ENCODE measurements at regions not wholly inside any gene's neighbourhood (a gene's known extent, or its start where the extent isn't known, plus 50 kb on each side); places are given as distances from the start of the nearest gene placed in this dataset.

- CTCF ChIA-PET: interaction anchor here in 1 of 2 donors (0.5 kb wide), 1 partner anchor 1600 kb away, joined by 4 read pairs; no protein-coding TSS in a partner anchor
- DNase-seq (no peak), ATAC-seq (replicated peaks in 1 of 4) (no peak)
- Histone ChIP-seq H3K27ac (ENCODE audit: low read length) (no peak overlapping the region), H3K36me3 (ENCODE audit: control insufficient read depth in 2 of 2, extremely low read depth in 1 of 2, insufficient read depth in 1 of 2, low read length in 1 of 2) (no peaks in the 10 kb centered on the region), H3K4me1 (ENCODE audit: control insufficient read depth in 1 of 2, extremely low read depth in 1 of 2, insufficient read depth in 2 of 2, low read length in 2 of 2) (no peaks in the 10 kb centered on the region), H3K4me3 (ENCODE audit: control insufficient read depth in 1 of 2, extremely low read depth in 1 of 2, low read length in 1 of 2) (no peak overlapping the region), H3K27me3 (replicated peaks in 1 of 2; ENCODE audit: control insufficient read depth in 2 of 2, extremely low read depth in 1 of 2, insufficient read depth in 2 of 2, low read length in 1 of 2) (no peaks in the 10 kb centered on the region), H3K9me3 (no peaks in the 10 kb centered on the region)
- no CpG with 5 or more reads among the region's 1 CpG for WGBS (ENCODE audit: insufficient coverage)
- H3K9me3 Mint-ChIP-seq: peaks cover 0 to 26% (median 6%) of the 10 kb centered on the region in 3 donors
- no peaks in the 10 kb centered on the region for H3K27me3 Mint-ChIP-seq
- H3K27ac Mint-ChIP-seq: no peak overlapping the region
- POLR2A ChIA-PET: no interaction called here
- H3K4me3 Mint-ChIP-seq: no peak overlapping the region
- no peaks in the 10 kb centered on the region for H3K4me1 Mint-ChIP-seq
- H3K36me3 Mint-ChIP-seq: no peaks in the 10 kb centered on the region
Observed at GRCh38 chr4:180189666-180190065, 2053.5 kb upstream of the TENM3 start.

GRCh38 chr4:180190382-180190781 is 2052.8 kb upstream of the TENM3 start:
- no peak for ATAC-seq (replicated peaks in 1 of 4)
- H3K4me1 ChIP-seq (ENCODE audit: control insufficient read depth in 1 of 2, extremely low read depth in 1 of 2, insufficient read depth in 2 of 2, low read length in 2 of 2): no peaks in the 10 kb centered on the region
- no peak for DNase-seq
- ChIA-PET POLR2A (no interaction called here), CTCF (no interaction called here)
- Mint-ChIP-seq H3K27ac (no peak overlapping the region), H3K4me1 (no peaks in the 10 kb centered on the region), H3K27me3 (no peaks in the 10 kb centered on the region), H3K9me3 (peaks cover 0 to 26% (median 6%) of the 10 kb centered on the region in 3 donors), H3K36me3 (no peaks in the 10 kb centered on the region), H3K4me3 (no peak overlapping the region)
- H3K27ac ChIP-seq (ENCODE audit: low read length): no peak overlapping the region
- no peaks in the 10 kb centered on the region for H3K27me3 ChIP-seq (replicated peaks in 1 of 2; ENCODE audit: control insufficient read depth in 2 of 2, extremely low read depth in 1 of 2, insufficient read depth in 2 of 2, low read length in 1 of 2)
- no peak overlapping the region for H3K4me3 ChIP-seq (ENCODE audit: control insufficient read depth in 1 of 2, extremely low read depth in 1 of 2, low read length in 1 of 2)
- H3K9me3 ChIP-seq: no peaks in the 10 kb centered on the region
- no CpG with 5 or more reads among the region's 2 CpGs for WGBS (ENCODE audit: insufficient coverage)
- H3K36me3 ChIP-seq (ENCODE audit: control insufficient read depth in 2 of 2, extremely low read depth in 1 of 2, insufficient read depth in 1 of 2, low read length in 1 of 2): no peaks in the 10 kb centered on the region

DNA sequence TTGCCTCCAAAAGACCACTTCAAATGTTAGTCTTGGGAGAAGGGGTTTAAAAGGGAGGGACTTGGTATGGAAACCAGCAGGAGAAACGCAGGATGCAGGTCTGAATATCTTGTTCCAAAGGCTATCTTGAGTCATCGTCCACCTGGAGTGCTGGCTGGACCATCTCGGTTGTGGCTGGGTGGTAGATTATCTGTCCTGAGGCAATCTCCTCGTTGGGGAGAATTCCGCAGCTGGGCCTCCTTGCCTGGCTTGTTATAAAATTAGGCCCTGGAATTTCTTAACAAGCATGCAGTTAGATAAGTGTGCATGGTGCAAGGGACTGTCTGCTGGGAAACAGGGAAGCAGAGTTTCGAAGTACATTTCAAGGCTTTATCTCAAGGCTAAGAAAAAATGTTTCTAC is 2045.7 kb upstream of the TENM3 start:
- no peak overlapping the region for H3K27ac ChIP-seq (ENCODE audit: low read length)
- H3K27me3 ChIP-seq (replicated peaks in 1 of 2; ENCODE audit: control insufficient read depth in 2 of 2, extremely low read depth in 1 of 2, insufficient read depth in 2 of 2, low read length in 1 of 2): no peaks in the 10 kb centered on the region
- H3K27me3 Mint-ChIP-seq: no peaks in the 10 kb centered on the region
- H3K4me3 Mint-ChIP-seq: no peak overlapping the region
- POLR2A ChIA-PET: no interaction called here
- WGBS (ENCODE audit: insufficient coverage): 70% methylated on average over 5 of the region's 6 CpGs
- no peaks in the 10 kb centered on the region for H3K9me3 ChIP-seq
- no peaks in the 10 kb centered on the region for H3K4me1 ChIP-seq (ENCODE audit: control insufficient read depth in 1 of 2, extremely low read depth in 1 of 2, insufficient read depth in 2 of 2, low read length in 2 of 2)
- no peaks in the 10 kb centered on the region for H3K36me3 ChIP-seq (ENCODE audit: control insufficient read depth in 2 of 2, extremely low read depth in 1 of 2, insufficient read depth in 1 of 2, low read length in 1 of 2)
- DNase-seq (no peak), ATAC-seq (replicated peaks in 1 of 4) (no peak)
- no peaks in the 10 kb centered on the region for H3K36me3 Mint-ChIP-seq
- H3K4me3 ChIP-seq (ENCODE audit: control insufficient read depth in 1 of 2, extremely low read depth in 1 of 2, low read length in 1 of 2): no peak overlapping the region
- H3K27ac Mint-ChIP-seq: no peak overlapping the region
- H3K9me3 Mint-ChIP-seq: peaks cover 0 to 7% (median 0%) of the 10 kb centered on the region in 3 donors
- H3K4me1 Mint-ChIP-seq: no peaks in the 10 kb centered on the region
- CTCF ChIA-PET: no interaction called here

DNA sequence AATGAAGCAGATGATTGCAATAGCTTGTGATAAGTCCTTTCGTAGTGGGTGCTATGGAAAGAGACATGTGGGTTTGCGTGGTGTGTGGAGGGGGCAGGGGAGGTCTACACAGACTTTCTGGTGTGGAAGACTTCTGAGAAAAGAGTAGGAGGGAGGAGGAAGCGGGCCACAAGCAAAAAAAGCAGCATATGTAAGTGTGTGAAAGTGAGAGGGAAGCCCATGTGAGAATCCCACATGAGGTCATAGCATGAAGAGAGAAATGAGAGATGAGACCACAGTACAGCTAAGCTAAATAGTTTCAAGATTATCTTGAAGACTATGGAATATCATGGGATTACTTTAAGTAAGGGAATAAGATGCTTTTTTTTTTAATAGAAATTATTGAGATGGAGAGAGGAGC is 2039.9 kb upstream of the TENM3 start:
- POLR2A ChIA-PET: no interaction called here
- H3K4me3 Mint-ChIP-seq: no peak overlapping the region
- no peaks in the 10 kb centered on the region for H3K27me3 ChIP-seq (replicated peaks in 1 of 2; ENCODE audit: control insufficient read depth in 2 of 2, extremely low read depth in 1 of 2, insufficient read depth in 2 of 2, low read length in 1 of 2)
- no peaks in the 10 kb centered on the region for H3K4me1 Mint-ChIP-seq
- H3K4me1 ChIP-seq (ENCODE audit: control insufficient read depth in 1 of 2, extremely low read depth in 1 of 2, insufficient read depth in 2 of 2, low read length in 2 of 2): no peaks in the 10 kb centered on the region
- H3K36me3 ChIP-seq (ENCODE audit: control insufficient read depth in 2 of 2, extremely low read depth in 1 of 2, insufficient read depth in 1 of 2, low read length in 1 of 2): no peaks in the 10 kb centered on the region
- CTCF ChIA-PET: no interaction called here
- no peaks in the 10 kb centered on the region for H3K36me3 Mint-ChIP-seq
- no peak for DNase-seq
- no peaks in the 10 kb centered on the region for H3K9me3 ChIP-seq
- 76% methylated on average over 2 of the region's 3 CpGs for WGBS (ENCODE audit: insufficient coverage)
- no peak overlapping the region for H3K27ac ChIP-seq (ENCODE audit: low read length)
- H3K4me3 ChIP-seq (ENCODE audit: control insufficient read depth in 1 of 2, extremely low read depth in 1 of 2, low read length in 1 of 2): no peak overlapping the region
- no peak for ATAC-seq (replicated peaks in 1 of 4)
- no peaks in the 10 kb centered on the region for H3K27me3 Mint-ChIP-seq
- peaks cover 0 to 6% (median 0%) of the 10 kb centered on the region in 3 donors for H3K9me3 Mint-ChIP-seq
- no peak overlapping the region for H3K27ac Mint-ChIP-seq

DNA sequence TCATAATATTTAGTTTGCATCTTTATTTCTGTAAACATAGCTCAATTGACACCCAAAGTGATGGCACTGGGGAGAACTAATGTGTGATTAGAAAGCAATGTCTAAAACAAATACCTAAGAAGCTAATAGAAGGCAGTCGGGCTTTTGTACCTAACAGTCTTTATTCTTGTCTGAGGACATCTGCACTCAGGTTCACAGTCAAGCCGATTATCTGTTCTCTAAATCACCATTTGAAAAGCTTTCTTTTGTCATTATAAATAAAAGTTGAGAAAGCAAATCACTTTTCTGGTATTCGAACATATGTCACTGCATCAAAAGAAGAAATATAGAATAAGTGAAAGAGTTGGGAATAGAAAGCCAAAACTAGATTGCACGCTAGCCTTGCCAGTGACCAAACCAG is 2037.9 kb upstream of the TENM3 start:
- no peak overlapping the region for H3K4me3 Mint-ChIP-seq
- POLR2A ChIA-PET: no interaction called here
- H3K4me1 ChIP-seq (ENCODE audit: control insufficient read depth in 1 of 2, extremely low read depth in 1 of 2, insufficient read depth in 2 of 2, low read length in 2 of 2): no peaks in the 10 kb centered on the region
- no peak overlapping the region for H3K27ac ChIP-seq (ENCODE audit: low read length)
- H3K36me3 ChIP-seq (ENCODE audit: control insufficient read depth in 2 of 2, extremely low read depth in 1 of 2, insufficient read depth in 1 of 2, low read length in 1 of 2): no peaks in the 10 kb centered on the region
- ATAC-seq (replicated peaks in 1 of 4) (no peak), DNase-seq (no peak)
- H3K4me3 ChIP-seq (ENCODE audit: control insufficient read depth in 1 of 2, extremely low read depth in 1 of 2, low read length in 1 of 2): no peak overlapping the region
- no peak overlapping the region for H3K27ac Mint-ChIP-seq
- H3K27me3 ChIP-seq (replicated peaks in 1 of 2; ENCODE audit: control insufficient read depth in 2 of 2, extremely low read depth in 1 of 2, insufficient read depth in 2 of 2, low read length in 1 of 2): no peaks in the 10 kb centered on the region
- peaks cover 4 to 8% (median 4%) of the 10 kb centered on the region in 3 donors for H3K9me3 Mint-ChIP-seq
- H3K4me1 Mint-ChIP-seq: no peaks in the 10 kb centered on the region
- no peaks in the 10 kb centered on the region for H3K27me3 Mint-ChIP-seq
- CTCF ChIA-PET: interaction anchor here in 1 of 2 donors (0.7 kb wide), 1 partner anchor 91 kb away, joined by 3 read pairs; no protein-coding TSS in a partner anchor
- no peaks in the 10 kb centered on the region for H3K36me3 Mint-ChIP-seq
- no peaks in the 10 kb centered on the region for H3K9me3 ChIP-seq
- WGBS (ENCODE audit: insufficient coverage): 80% methylated on average over 1 of the region's 4 CpGs

DNA sequence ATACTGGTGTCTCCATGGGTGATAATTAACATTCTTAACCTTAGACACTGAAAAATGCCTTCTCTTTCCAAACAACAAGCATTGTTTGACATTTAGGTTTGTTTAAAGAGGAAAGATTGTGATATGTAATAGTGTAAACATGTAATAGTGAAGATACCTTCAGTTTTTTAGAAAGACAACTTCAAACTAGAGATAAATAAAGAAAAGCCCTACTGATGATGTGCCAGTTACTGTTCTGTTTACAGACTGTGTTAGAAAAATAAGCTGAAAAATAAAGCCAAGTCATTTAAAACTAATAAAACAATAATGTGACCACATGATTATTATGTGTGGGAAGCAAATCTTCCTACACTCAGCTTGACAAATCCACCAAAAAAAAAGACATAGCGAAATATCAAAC is 2035.3 kb upstream of the TENM3 start:
- no peak overlapping the region for H3K4me3 ChIP-seq (ENCODE audit: control insufficient read depth in 1 of 2, extremely low read depth in 1 of 2, low read length in 1 of 2)
- DNase-seq: no peak
- Mint-ChIP-seq H3K27me3 (no peaks in the 10 kb centered on the region), H3K4me3 (no peak overlapping the region), H3K9me3 (peaks cover 4 to 10% (median 5%) of the 10 kb centered on the region in 3 donors), H3K4me1 (no peaks in the 10 kb centered on the region), H3K36me3 (no peaks in the 10 kb centered on the region), H3K27ac (no peak overlapping the region)
- no peak overlapping the region for H3K27ac ChIP-seq (ENCODE audit: low read length)
- no peaks in the 10 kb centered on the region for H3K4me1 ChIP-seq (ENCODE audit: control insufficient read depth in 1 of 2, extremely low read depth in 1 of 2, insufficient read depth in 2 of 2, low read length in 2 of 2)
- H3K9me3 ChIP-seq: no peaks in the 10 kb centered on the region
- no peak for ATAC-seq (replicated peaks in 1 of 4)
- ChIA-PET POLR2A (interaction anchor here in 1 of 2 donors (0.6 kb wide), 1 partner anchor 9 kb away, joined by 3 read pairs; no protein-coding TSS in a partner anchor), CTCF (no interaction called here)
- H3K36me3 ChIP-seq (ENCODE audit: control insufficient read depth in 2 of 2, extremely low read depth in 1 of 2, insufficient read depth in 1 of 2, low read length in 1 of 2): no peaks in the 10 kb centered on the region
- no peaks in the 10 kb centered on the region for H3K27me3 ChIP-seq (replicated peaks in 1 of 2; ENCODE audit: control insufficient read depth in 2 of 2, extremely low read depth in 1 of 2, insufficient read depth in 2 of 2, low read length in 1 of 2)
- no CpG with 5 or more reads among the region's 1 CpG for WGBS (ENCODE audit: insufficient coverage)

DNA sequence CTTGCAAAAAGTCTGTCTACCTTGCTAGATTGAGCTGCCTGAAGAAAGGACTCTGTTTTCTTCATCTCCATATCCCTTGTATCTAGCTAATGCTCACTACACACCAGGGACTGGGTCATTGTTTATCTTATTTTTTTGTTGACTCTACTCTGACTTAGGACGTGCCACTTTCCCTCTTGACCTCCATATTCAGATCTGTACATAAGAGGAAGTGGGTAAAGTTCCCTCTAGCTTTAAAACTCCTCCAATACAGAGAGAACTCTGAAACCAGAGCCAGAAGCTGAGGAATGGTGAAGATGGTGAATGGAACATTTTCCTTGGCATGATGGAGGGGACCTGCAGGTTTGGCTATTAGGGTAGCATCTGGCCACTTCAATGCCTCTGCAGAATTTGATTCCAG is 2026.1 kb upstream of the TENM3 start:
- Histone ChIP-seq H3K27ac (ENCODE audit: low read length) (no peak overlapping the region), H3K27me3 (replicated peaks in 1 of 2; ENCODE audit: control insufficient read depth in 2 of 2, extremely low read depth in 1 of 2, insufficient read depth in 2 of 2, low read length in 1 of 2) (peaks cover 0 to 2% of the 10 kb centered on the region in 2 experiments), H3K9me3 (no peaks in the 10 kb centered on the region), H3K4me1 (ENCODE audit: control insufficient read depth in 1 of 2, extremely low read depth in 1 of 2, insufficient read depth in 2 of 2, low read length in 2 of 2) (no peaks in the 10 kb centered on the region), H3K4me3 (ENCODE audit: control insufficient read depth in 1 of 2, extremely low read depth in 1 of 2, low read length in 1 of 2) (no peak overlapping the region), H3K36me3 (ENCODE audit: control insufficient read depth in 2 of 2, extremely low read depth in 1 of 2, insufficient read depth in 1 of 2, low read length in 1 of 2) (no peaks in the 10 kb centered on the region)
- CTCF ChIA-PET: no interaction called here
- no peak overlapping the region for H3K4me3 Mint-ChIP-seq
- WGBS (ENCODE audit: insufficient coverage): no CpG with 5 or more reads among the region's 1 CpG
- no peaks in the 10 kb centered on the region for H3K27me3 Mint-ChIP-seq
- no peak for DNase-seq
- no peak for ATAC-seq (replicated peaks in 1 of 4)
- POLR2A ChIA-PET: no interaction called here
- no peaks in the 10 kb centered on the region for H3K36me3 Mint-ChIP-seq
- H3K4me1 Mint-ChIP-seq: no peaks in the 10 kb centered on the region
- no peak overlapping the region for H3K27ac Mint-ChIP-seq
- H3K9me3 Mint-ChIP-seq: peaks cover 9 to 13% (median 11%) of the 10 kb centered on the region in 3 donors
